ENCODE measurements at regions not wholly inside any gene's neighbourhood (a gene's known extent, or its start where the extent isn't known, plus 50 kb on each side); places are given as distances from the start of the nearest gene placed in this dataset.

- H3K4me2 ChIP-seq (ENCODE audit: low read length), result no peak overlapping the region
- no peaks in the 10 kb centered on the region for H3K4me1 ChIP-seq (ENCODE audit: insufficient read depth, low read length, severe bottlenecking)
- 0 out of 2 replicates have a peak, but pooled peaks cover 5% of the 10 kb centered on the region for H3K9me2 ChIP-seq (ENCODE audit: low read depth, low read length)
- H2AFZ ChIP-seq (ENCODE audit: low read length), result no peak overlapping the region
- H3K27me3 ChIP-seq (ENCODE audit: insufficient read depth, low read length), result no peaks in the 10 kb centered on the region; the same call in 1 of the 2 replicates
- H3K9me3 ChIP-seq (ENCODE audit: low read length), result no peaks in the 10 kb centered on the region
- H3K27ac ChIP-seq (ENCODE audit: low read depth, low read length, poor library complexity, severe bottlenecking), result no peak overlapping the region
- H3F3A ChIP-seq (ENCODE audit: insufficient read depth, low read length), result no peaks in the 10 kb centered on the region
- no peaks in the 10 kb centered on the region for H3K79me2 ChIP-seq (ENCODE audit: insufficient read depth, low read length)
- TF ChIP-seq EZH2 (IDR thresholded peaks at IDR 0.05; ENCODE audit: borderline replicate concordance, low read length) (no peak), CTCF (IDR thresholded peaks at IDR 0.05; ENCODE audit: low read length) (no peak)
- H4K20me1 ChIP-seq (ENCODE audit: insufficient read depth, low read length), result no peaks in the 10 kb centered on the region
- H3K36me3 ChIP-seq (ENCODE audit: insufficient read depth, low read length), result no peaks in the 10 kb centered on the region
- H3K9ac ChIP-seq (ENCODE audit: low read length), result no peak overlapping the region
- H3K4me3 ChIP-seq (ENCODE audit: low read depth, low read length, poor library complexity, severe bottlenecking), result no peak overlapping the region
Measured at GRCh38 chr7:125930848-125931247, 1001.2 kb upstream of the POT1 start.

- no peaks in the 10 kb centered on the region for H3K36me3 ChIP-seq (ENCODE audit: insufficient read depth, low read length)
- no peak overlapping the region for H2AFZ ChIP-seq (ENCODE audit: low read length)
- no peak overlapping the region for H3K27ac ChIP-seq (ENCODE audit: low read depth, low read length, poor library complexity, severe bottlenecking)
- H3K4me3 ChIP-seq (ENCODE audit: low read depth, low read length, poor library complexity, severe bottlenecking), result no peak overlapping the region
- H3K79me2 ChIP-seq (ENCODE audit: insufficient read depth, low read length), result no peaks in the 10 kb centered on the region
- no peak overlapping the region for H3K4me2 ChIP-seq (ENCODE audit: low read length)
- H3K27me3 ChIP-seq (ENCODE audit: insufficient read depth, low read length), result no peaks in the 10 kb centered on the region; the same call in 1 of the 2 replicates
- TF ChIP-seq CTCF (IDR thresholded peaks at IDR 0.05; ENCODE audit: low read length), result no peak
- TF ChIP-seq EZH2 (IDR thresholded peaks at IDR 0.05; ENCODE audit: borderline replicate concordance, low read length), result no peak
- H3K9me2 ChIP-seq (ENCODE audit: low read depth, low read length), result 0 out of 2 replicates have a peak, but pooled peaks cover 3% of the 10 kb centered on the region
- H3F3A ChIP-seq (ENCODE audit: insufficient read depth, low read length), result no peaks in the 10 kb centered on the region
- no peak overlapping the region for H3K9ac ChIP-seq (ENCODE audit: low read length)
- no peaks in the 10 kb centered on the region for H3K9me3 ChIP-seq (ENCODE audit: low read length)
- H3K4me1 ChIP-seq (ENCODE audit: insufficient read depth, low read length, severe bottlenecking), result no peaks in the 10 kb centered on the region
- no peaks in the 10 kb centered on the region for H4K20me1 ChIP-seq (ENCODE audit: insufficient read depth, low read length)
Measured at GRCh38 chr7:125927556-125927955, 997.9 kb upstream of the POT1 start.

GRCh38 chr7:125926621-125927020 lies 997.0 kb upstream of the POT1 start:
- no peaks in the 10 kb centered on the region for H3K79me2 ChIP-seq (ENCODE audit: insufficient read depth, low read length)
- TF ChIP-seq CTCF (IDR thresholded peaks at IDR 0.05; ENCODE audit: low read length) (no peak), EZH2 (IDR thresholded peaks at IDR 0.05; ENCODE audit: borderline replicate concordance, low read length) (no peak)
- no peak overlapping the region for H3K9ac ChIP-seq (ENCODE audit: low read length)
- H3F3A ChIP-seq (ENCODE audit: insufficient read depth, low read length), result no peaks in the 10 kb centered on the region
- H3K9me3 ChIP-seq (ENCODE audit: low read length), result no peaks in the 10 kb centered on the region
- H3K36me3 ChIP-seq (ENCODE audit: insufficient read depth, low read length), result no peaks in the 10 kb centered on the region
- no peak overlapping the region for H3K4me3 ChIP-seq (ENCODE audit: low read depth, low read length, poor library complexity, severe bottlenecking)
- H3K4me1 ChIP-seq (ENCODE audit: insufficient read depth, low read length, severe bottlenecking), result no peaks in the 10 kb centered on the region
- no peaks in the 10 kb centered on the region for H4K20me1 ChIP-seq (ENCODE audit: insufficient read depth, low read length)
- H3K27ac ChIP-seq (ENCODE audit: low read depth, low read length, poor library complexity, severe bottlenecking), result no peak overlapping the region
- 0 out of 2 replicates have a peak, but pooled peaks cover 3% of the 10 kb centered on the region for H3K9me2 ChIP-seq (ENCODE audit: low read depth, low read length)
- H3K27me3 ChIP-seq (ENCODE audit: insufficient read depth, low read length), result no peaks in the 10 kb centered on the region; the same call in 1 of the 2 replicates
- no peak overlapping the region for H3K4me2 ChIP-seq (ENCODE audit: low read length)
- H2AFZ ChIP-seq (ENCODE audit: low read length), result no peak overlapping the region

Data from OCI-LY1 (cell line).